Posterior cingulate gyrus (tissue), 11 donors: ENCODE measurements at regions not wholly inside any gene's neighbourhood (a gene's known extent, or its start where the extent isn't known, plus 50 kb on each side); places are given as distances from the start of the nearest gene placed in this dataset.

ENCODE experiments used
- DNase-seq, 10 donors: peaks; one replicate each; pipeline versions ENCODE4 v3.0.0 to v3.0.0-alpha.2; 2020 to 2021; ENCODE audit warnings: mixed read lengths in 3 of 10
- intact Hi-C: fragments of 100-400 bp; cut with DNase I; formaldehyde crosslinking; loops from one replicate; pipeline ENCODE4 v1.15.1; 2023

DNA sequence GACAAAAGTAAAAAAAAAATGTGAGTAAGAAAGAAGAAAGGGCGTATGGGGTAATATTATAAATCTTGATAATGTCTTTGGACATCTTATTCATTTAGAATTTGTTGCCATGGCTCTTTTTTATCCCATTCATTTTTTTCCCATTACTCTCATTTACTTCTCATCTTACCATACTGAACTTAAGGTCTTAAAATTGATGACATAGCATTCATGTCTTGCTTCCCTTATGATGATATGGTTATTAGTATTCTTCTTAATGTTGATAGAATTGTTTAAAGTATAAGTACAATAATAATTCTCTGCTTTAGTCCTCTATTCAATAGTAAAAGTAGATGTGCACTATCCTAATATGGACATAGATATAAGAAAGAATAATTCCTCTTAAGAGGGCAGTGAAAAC is 204.1 kb upstream of the KLF12 start:
- intact Hi-C loops = no loop called here
- no peak for DNase-seq

DNA sequence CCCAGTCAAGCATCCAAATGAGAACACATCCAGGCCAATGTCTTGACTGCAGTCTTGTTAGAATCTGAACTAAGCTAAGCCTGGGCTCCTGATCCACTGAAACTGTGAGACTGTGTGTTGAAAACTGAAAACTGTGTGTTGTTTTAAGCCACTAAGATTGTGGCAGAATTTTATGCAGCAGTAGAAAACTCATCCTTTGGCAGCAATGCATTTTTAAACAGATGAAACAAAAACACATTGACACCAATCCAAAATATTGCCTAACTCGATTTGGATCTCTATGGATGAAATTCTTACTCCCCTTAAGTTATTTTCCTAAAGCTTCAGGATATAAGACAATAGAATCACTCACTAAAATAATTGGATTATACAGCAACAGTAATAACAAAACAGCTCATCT is 202.3 kb upstream of the KLF12 start:
- no peak for DNase-seq
- intact Hi-C loops = no loop called here

- intact Hi-C loops = no loop called here
- no peak for DNase-seq
These were observed 201.2 kb upstream of the KLF12 start for GRCh38 chr13:74335370-74335769.

- intact Hi-C loops = no loop called here
These were observed 195.8 kb upstream of the KLF12 start for GRCh38 chr13:74329962-74330361.

DNA sequence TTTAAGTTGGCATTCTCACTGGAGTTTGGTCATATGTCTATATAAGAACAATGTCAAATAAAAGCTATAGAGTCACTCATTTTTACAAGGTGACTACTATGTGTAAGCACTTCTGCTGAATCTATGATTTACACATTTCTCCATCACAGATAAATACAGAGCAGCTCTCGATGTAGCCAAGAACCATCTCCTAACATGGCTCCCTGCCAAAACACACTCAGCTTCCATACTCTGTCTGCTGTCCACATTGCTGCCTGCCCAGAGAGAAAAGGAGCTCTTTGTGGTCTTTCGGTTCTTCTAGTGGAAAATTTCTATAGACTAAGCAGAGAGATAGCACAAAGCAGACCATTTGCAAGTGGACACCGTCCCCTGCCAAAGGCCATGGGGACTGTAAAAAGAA is 190.9 kb upstream of the KLF12 start:
- peak in 2 of 10 donors; percentile 22 to 75 for DNase-seq

More at GRCh38 chr13:74329962-74330361, 195.8 kb upstream of the KLF12 start:
- DNase-seq = no peak

GRCh38 chr13:74324338-74324737 is 190.1 kb upstream of the KLF12 start:
- no peak for DNase-seq
- intact Hi-C loops = no loop called here

More for the DNA sequence above, 190.9 kb upstream of the KLF12 start:
- intact Hi-C loops = no loop called here

DNA sequence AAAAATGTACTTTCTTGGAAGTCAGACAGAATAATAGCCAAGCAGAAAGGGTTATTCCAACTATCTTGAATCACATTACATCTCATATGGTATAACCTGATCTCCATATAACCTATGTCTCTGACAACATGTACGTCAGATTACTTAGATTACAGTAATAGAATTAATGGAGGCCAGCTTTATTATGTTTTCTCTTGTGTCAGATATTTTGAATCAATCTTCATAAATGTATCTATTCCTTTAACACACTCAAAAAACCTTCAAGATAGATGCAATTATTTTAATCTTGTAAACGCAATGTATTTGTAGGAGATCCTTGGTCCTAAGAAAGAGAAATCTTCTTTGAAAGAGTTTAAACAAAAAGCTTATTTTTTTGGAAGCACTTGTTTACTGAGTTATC is 188.4 kb upstream of the KLF12 start:
- intact Hi-C loops = no loop called here
- no peak for DNase-seq

- intact Hi-C loops = no loop called here
- no peak for DNase-seq
These were observed 186.1 kb upstream of the KLF12 start for GRCh38 chr13:74320282-74320681.

- DNase-seq = no peak
- intact Hi-C loops = no loop called here
These were observed 182.3 kb upstream of the KLF12 start for GRCh38 chr13:74316547-74316946.

DNA sequence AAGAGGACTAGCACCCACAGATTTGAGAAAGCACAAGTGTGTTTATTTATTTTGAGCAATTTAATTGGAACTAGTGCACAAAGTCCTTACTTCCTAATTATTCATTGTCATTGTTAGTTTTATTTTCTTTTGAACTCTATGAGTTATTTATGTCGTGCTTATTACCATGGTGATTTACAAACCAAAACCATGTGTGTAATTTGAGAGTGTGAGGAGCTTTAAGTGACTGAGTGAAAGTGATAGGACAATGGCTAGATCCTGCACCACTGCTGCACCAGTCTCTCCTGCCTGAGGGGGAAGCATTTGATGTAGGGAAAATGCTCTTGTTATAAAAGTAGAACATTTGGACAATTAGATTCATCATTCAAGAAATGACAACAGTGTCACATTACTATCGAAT is 172.3 kb upstream of the KLF12 start:
- intact Hi-C loops = no loop called here
- no peak for DNase-seq

DNA sequence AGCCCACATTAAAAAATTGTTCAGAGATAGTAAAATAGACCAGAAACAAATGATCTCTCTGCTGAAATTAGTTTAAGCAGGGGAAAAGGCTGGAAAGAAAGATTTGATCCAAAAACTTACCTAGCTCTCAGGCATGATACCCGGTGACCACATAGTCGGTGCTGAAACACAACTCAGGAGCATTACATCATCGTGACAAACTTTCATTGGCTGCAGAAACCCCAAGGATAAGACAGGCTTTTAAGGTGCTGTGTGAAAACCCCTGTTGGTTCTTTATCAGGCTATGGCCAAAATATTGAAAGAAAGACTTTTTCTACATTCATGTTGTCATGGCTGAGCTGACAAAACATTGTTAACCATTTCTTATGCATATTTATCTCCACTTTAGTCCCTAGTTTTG is 171.7 kb upstream of the KLF12 start:
- intact Hi-C loops = no loop called here
- no peak for DNase-seq

DNA sequence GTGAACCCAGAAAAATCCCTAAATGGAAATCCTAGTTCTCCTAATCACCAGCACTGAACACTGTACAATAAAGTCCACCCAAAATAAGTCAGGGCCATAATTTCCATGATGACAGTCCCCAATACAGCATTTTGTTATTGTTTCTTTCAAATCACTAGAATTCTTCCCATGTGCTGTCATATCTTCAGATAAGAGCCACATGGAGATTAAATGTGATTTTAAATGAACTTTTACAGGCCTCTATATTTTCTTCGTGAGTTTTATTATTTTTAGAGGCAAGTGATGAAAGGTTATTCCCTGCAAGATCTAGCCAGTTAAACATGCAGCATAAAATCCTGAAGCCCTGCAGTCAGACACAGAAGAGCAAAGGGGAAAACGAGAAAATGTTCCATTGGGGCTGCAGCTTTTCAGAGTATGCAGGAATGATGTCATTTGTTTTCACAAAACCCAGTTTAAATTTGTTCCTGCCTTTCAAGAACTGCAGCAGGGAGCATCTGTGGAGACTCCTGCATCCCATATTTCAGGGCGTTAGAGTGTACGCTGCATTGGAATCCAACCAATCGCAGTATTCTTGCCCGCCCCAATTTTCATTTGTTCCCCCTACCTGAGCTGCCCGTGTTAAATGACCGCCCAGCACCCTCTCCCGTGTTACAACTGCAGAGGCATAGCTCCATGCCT is 167.2 kb upstream of the KLF12 start:
- intact Hi-C loops = no loop called here
- peak in 1 of 10 donors; percentile 55 for DNase-seq

- intact Hi-C loops = no loop called here
- no peak for DNase-seq
These were observed 166.0 kb upstream of the KLF12 start for GRCh38 chr13:74300162-74300561.

- DNase-seq = no peak
- intact Hi-C loops = no loop called here
These were observed 165.5 kb upstream of the KLF12 start for GRCh38 chr13:74299721-74300120.

DNA sequence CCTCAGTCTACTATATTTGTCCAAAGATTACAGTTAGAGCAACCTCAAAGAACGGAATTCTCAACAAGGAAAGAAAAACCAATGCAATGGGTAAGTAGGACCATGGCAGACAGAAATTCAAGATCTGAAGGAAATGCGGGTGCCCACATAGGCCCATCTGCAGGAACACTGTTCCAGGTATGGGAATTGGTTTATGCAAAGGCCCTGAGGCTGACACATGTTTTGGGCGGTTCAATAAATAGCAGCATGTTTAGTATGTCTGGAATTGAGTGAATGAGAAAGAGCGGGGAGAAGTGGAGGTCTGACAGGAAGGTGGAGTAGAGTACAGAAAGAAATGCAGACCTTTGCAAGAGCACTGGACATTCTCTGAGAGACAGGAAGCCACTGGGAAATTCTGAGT is 164.7 kb upstream of the KLF12 start:
- intact Hi-C loops = no loop called here
- no peak for DNase-seq

- intact Hi-C loops = loop anchor here (5.0 to 10.0 kb wide), 3 partner anchors 158 to 535 kb away; partner anchors contain the start of gene KLF12
- DNase-seq = no peak
These were observed 155.9 kb upstream of the KLF12 start for GRCh38 chr13:74289861-74290773.

GRCh38 chr13:74289107-74289506 is 154.9 kb upstream of the KLF12 start:
- intact Hi-C loops = loop anchor here (5.0 to 10.0 kb wide), 3 partner anchors 157 to 534 kb away; partner anchors contain the start of gene KLF12
- no peak for DNase-seq

GRCh38 chr13:74288361-74288911 is 154.2 kb upstream of the KLF12 start:
- peak in 6 of 10 donors; percentile 11 to 77 (median 32) for DNase-seq
- intact Hi-C loops = loop anchor here (5.0 to 10.0 kb wide), 3 partner anchors 156 to 534 kb away; partner anchors contain the start of gene KLF12

- intact Hi-C loops = loop anchor here (5.0 to 10.0 kb wide), 3 partner anchors 155 to 533 kb away; partner anchors contain the start of gene KLF12
- peak; percentile 41 to 96 (median 77) for DNase-seq
These were observed 153.5 kb upstream of the KLF12 start for GRCh38 chr13:74287724-74288169.

- intact Hi-C loops = loop anchor here (10.0 kb wide), 2 partner anchors 446 to 526 kb away; no protein-coding TSS in a partner anchor
- DNase-seq = no peak
These were observed 146.7 kb upstream of the KLF12 start for GRCh38 chr13:74280795-74281490.
